Nucleus accumbens (tissue), 56 donors: ENCODE measurements at regions not wholly inside any gene's neighbourhood (a gene's known extent, or its start where the extent isn't known, plus 50 kb on each side); places are given as distances from the start of the nearest gene placed in this dataset.

Source experiments
- DNase-seq, 56 donors: peaks; one replicate each; lab custom pipeline; 2025; lab: John Stamatoyannopoulos, UW

DNA sequence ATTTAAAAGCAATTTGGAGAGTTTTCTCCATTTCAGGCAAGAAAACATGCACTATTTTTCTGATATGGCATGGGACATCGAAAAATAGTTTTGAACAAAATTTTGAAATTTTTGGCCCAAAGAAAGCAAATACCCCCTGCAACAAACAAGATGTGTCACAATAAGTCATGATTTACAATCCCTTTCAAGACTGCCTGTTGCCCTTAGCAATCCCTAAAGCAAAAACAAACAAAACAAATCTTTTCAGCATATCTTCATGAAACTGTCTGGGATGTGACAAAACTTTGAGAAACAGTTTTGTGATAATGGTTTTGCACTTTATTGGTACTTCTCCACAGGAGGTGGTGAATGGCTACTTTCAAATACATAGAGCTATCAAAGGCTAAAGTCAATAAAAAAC lies 1888.7 kb upstream of the PIK3C3 start:
- no peak for DNase-seq

DNA sequence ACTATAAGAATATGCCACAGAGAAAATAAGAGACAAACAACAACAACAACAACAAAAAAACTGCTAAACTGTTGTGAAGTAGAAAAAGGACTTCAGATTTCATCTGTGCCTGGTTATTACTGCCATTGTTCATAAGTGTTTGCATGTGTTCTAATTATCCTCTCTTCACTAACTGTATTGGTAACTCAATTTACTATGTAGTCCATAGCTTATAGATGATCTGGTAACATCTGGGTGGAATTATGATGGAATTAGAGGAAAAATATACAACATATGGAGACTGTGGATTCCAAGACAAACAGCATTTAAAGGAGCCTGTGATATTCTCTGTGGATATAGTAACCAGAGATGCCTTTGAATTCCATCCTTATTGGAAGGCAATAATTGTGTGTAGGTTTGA lies 1891.5 kb upstream of the PIK3C3 start:
- no peak for DNase-seq

DNA sequence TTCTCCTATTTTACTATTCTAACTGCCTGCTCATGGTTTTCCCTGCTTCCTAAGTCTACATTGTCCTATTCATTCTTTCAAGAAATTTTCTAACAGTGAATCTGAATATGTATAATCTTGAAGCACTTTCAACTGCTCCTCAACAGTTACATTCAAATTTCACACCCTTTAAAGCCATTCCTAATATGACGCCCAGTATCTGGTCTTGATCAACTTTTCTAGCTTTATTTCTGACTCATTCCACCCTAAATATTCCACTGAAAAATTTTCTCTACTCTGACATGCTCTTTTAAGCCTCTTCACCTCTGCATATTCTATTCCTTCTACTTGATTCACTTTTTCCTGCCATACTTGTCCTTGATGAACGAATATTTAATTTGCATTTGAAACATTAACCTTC lies 1893.9 kb upstream of the PIK3C3 start:
- DNase-seq, result no peak

DNA sequence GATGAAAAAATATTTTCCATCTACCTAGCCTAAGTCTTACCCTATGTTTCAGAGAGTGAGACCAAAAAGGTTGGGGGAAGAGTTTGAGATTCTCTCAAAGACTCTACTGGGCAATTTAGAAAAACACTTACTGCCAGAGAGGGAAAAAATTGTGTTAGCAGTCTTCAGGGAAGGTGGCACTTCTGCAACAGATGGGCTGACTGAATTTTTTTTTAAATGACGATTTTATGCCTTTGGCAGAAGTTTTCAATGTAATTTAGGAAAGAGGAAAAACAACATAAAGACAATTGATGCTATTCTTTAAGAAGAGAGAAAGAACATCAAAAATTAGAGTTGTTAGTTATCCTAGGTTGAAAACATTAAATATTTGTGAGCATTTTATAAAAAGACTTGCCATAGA lies 1894.5 kb upstream of the PIK3C3 start:
- no peak for DNase-seq

DNA sequence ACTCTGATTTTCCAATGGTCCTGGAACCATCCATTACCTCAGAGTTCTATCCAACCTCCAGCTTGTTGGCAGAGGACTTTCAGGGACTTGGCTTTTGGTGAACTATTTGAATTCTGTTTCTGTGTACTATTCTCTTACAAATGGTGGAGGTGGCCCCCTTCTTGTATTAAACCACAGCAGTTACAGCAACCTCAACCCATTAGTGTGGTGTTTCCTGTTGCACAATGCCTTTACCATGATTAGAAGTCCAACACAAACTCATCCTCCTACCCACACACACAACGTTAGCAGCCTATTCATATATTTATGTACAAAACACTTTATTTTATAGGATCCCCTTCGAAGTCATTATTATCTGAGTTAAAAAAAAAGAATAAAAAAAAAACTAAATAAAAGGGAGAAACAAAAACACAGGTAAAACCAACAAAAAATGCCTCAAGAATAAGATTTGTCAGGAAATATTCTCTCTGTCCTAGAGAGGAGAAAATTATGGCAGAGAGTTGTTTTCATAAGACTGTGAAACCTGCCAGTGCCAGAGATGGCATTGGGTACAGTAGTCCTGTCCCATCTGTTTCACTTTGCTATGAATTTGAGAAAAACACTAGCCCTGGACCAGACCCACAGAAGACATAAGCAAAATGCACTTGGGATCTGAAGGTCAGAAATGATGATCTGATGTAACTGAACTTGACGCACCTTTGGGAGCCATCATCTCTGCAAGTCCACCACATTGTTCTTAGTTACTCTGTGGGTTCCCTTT lies 1896.0 kb upstream of the PIK3C3 start:
- no peak for DNase-seq

DNA sequence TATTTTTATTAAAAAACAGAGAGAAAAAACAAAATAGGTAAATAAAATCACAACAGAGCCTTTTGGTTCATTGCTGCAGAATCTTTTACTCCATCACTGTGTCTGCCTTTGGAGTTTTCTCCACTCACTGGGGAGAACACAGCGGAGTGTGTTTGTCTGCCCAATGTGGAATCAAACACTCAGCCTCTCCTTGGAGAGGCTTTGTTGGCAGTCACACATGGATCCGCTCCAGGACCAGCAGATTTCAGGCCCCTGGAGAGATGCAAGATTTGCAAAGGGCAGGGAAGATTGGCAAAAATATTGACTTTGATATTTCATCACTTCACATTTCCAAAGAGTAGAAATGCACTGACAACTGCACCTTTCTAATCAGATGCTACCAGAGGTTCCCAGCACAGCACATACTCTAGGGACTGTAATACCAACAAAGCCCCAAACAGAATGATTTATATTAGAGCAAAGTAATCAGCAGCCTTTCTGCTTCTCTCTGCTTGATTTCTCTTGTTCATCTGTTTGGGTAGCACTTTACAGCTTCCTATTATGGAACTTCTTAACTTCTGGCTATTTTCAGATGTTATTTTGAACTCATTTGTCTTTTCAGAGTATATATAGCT lies 1898.8 kb upstream of the PIK3C3 start:
- peak in 1 of 56 donors; percentile 7 for DNase-seq

DNA sequence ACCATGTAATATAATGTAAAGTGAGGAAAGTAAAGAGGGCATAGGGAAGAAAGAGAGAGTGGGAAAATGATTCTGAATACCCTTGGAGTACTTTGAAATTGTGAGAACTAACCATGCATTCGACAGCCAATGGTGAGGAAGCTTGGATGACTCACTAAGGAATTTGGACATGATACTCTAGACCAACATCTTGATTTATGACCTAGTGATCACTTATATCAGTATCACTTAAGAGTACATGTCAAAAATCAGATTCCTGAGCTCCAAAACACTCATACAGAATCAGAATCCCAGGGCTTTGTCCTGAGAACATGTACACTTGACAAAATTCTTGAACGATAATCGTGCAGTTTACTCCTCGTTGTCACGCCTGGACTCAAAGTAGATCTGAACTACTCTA lies 1899.8 kb upstream of the PIK3C3 start:
- DNase-seq, result no peak

DNA sequence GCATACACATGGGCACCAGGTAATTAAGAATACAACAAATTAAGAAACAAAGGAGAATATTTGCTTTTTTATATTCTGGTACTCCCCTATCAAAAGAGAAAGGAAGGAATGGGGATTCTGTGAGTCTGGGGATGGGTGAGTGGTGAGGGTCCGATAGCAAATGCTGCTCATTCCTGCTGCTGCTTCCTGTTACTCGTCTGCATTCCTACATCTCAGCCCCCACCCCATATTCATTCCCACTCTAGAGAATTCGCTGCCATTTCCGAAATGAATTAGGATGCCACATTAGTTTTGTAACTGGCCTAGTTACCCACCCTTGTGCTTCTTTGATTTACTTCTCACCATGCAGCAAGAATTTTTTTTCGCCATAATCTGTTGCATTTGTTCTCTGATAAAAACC lies 1905.3 kb upstream of the PIK3C3 start:
- no peak for DNase-seq

DNA sequence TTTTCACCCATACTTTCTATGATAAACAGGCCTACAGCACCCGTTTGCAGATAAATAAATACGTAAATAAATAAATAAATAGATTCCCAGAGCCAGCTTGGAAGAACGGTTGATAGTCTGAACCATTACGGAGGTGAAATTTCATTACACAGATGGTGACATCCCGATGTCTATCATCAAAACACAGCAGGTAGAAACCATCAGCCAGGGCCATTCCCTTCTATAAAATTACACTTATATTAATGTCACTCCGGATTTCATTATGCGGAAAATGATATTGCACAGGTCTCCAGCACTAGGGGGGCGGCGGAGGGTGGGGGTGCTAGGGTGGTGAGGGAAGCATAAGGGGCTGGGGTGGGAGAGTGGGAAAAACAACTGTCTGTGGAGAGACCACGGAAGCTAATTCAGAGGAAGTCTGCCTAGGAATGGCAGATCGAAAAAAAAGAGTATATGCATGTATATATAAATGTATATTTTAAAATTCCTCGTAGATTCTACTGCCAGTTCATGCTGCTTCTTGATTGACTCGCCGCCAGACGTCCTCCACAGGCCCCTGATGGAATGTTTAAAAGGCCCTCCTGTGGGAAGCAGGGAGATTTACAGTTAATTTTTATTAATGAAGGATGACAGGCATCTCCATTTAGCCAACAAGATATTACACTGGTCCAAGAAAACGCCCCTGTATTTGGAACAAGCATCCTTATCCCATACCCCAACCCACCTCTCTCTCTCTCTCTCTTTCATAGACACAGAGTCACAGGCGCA lies 1906.0 kb upstream of the PIK3C3 start:
- no peak for DNase-seq

DNA sequence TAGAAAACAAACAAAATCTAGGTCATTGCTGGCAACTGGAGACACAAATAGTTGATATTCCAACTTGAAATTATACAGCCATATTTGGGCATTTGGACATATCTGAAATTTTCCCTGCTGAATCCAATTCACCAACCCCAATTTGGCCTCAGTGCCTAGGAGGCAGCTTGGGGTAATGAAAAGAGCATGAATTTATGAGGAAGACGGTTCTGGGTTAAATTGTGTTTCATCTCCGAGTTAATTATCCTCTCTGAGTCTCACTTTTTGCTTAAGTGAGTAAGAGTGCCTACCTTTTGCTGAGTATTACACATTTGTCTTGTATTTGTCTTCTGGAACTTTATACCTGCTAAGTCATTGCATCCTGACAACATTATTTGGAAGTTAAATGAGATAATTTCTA lies 1906.8 kb upstream of the PIK3C3 start:
- DNase-seq, result no peak

DNA sequence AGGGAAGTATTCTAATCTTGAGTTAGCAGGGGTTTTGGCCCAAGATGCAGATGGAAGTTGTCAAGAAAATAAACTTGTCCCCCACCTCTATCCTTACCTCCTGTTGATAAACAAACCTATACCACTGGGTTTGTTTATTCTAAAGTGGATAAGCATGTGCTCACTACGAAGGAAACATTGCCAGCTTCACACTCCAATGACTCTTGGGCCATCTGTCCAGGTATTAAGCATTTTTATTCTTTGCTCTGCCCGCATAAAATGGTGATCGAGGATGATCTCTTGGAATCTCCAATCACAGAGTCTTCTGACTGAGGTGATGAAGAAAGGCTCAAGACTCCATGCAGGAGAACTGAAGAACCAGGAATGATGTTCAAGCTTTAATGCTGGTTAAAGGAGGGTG lies 1908.4 kb upstream of the PIK3C3 start:
- no peak for DNase-seq

DNA sequence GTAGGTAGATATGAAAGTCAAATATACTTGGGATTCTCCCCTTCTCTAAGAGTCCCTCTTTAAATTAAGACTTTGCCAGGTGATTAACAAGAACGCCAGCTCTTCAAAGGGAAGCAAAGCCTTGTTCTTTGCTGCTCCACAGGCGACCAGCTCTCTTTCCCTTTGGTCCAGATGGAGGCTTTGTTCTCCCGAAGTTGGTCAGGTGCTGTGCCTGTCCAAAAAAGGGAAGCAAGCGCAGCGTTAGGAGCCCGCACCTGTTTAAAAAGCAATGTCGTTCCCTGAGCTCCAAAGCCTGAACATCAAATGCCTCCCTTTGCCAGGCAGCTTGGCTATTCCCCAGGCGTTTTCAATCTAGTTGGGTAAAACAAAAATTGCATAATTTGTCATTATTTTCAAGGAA lies 1913.1 kb upstream of the PIK3C3 start:
- no peak for DNase-seq

DNA sequence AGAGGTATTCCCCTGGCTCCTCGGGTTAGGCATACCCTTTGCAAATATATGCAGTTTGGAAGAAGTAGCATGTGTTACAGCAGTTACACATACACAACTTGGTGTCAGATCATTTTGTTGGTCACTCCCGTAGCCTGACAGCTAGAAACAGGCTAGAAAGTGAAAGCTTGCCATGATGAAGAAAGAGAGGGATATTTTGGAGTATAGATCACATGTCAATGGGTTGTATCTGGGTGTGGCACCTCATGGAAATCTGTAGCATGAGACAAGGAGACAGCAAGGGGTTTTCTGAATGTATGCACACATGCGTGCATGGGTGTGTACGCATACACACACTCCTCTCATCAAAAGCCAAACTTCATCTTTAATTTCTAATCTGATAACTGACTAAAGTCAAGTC lies 1914.5 kb upstream of the PIK3C3 start:
- DNase-seq, result no peak

DNA sequence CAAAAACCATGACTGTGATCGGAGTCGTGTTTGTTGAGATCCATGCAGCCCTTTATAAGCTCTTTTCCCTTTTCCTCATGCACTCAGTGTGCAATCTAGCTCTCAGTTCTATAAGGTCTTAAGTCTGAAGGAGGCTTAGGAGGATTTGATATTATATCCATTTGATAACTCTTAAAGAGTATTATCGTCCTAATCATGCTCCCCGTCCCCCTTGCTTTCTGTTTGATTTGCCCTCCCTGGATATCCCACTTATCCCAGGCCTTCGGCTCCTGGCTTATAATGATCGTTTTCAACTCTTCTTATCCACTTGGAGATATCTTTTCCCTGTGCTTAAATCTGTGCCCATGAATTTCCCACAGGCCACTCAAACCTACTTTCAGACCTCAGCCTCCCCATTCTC lies 1917.7 kb upstream of the PIK3C3 start:
- no peak for DNase-seq

DNA sequence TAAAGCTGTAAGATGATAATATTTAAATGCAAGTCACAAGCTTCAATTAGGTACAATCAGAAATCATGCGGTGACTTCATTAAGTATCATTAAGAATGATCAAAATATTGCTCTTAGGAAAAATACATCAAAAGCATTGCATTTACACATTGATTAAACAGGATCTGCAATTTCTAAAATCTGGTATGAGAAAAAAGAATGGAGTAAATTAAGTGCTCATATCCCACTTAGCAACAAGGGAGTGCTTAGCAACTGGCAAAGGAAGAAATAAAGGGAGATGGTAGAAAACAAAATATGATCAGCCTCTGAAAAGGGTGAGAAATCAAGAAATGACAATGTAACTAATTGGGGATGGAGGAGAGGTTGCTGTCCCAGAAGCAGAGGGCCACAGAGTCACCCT lies 1918.2 kb upstream of the PIK3C3 start:
- no peak for DNase-seq

DNA sequence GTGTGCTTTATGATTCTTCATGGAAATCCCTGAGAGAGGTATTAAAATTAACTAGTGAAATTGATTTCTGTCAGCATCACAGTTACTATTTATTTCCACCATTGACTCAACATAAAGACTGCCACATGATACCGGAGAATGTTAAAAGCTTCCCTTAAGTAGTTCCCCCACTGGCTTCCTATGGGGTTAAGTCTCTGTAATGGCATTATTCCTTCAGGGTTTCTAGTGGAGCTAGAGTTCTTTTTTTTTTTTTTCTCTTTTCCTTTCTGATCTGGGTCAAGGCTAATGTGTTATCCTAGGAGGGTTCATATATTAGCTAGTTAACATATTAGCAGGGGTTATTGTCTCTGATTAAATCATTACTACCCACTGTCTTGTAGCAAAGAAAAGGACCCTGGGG lies 1919.1 kb upstream of the PIK3C3 start:
- DNase-seq, result no peak

DNA sequence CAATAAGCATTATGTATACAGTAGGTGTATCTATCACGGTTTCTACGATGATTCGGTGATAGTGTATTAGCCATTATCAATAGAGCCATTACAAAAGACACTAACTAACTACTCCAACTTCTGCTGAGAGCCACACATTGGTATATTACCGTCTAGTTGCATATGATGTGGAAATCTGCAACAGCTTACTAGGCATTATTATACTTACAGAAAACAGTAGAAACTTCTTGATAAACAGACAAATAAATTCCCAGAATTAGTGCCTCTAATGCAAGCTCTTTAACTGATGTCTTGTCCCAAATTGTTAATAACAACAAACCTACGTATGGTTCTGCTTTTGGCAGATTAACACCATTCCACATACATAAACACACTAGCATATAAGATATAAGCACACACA lies 1923.0 kb upstream of the PIK3C3 start:
- DNase-seq, result no peak

DNA sequence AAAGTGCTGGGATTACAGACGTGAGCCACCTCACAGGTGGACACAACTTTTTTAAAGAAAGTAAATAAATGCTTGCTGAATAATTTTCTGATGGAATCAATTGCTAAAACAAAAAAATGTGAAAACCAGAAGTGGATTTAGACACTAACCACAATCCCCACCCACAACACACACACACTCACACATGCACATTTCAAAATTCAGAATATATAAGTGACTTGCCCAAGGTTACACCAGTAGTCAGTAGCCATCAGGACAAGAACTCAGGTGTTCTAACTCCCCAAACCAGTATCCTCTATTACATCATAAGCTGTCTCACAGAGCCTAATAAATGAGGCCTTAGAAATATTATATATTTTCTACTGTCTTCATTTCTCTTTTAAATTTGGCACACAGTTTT lies 1923.6 kb upstream of the PIK3C3 start:
- no peak for DNase-seq

DNA sequence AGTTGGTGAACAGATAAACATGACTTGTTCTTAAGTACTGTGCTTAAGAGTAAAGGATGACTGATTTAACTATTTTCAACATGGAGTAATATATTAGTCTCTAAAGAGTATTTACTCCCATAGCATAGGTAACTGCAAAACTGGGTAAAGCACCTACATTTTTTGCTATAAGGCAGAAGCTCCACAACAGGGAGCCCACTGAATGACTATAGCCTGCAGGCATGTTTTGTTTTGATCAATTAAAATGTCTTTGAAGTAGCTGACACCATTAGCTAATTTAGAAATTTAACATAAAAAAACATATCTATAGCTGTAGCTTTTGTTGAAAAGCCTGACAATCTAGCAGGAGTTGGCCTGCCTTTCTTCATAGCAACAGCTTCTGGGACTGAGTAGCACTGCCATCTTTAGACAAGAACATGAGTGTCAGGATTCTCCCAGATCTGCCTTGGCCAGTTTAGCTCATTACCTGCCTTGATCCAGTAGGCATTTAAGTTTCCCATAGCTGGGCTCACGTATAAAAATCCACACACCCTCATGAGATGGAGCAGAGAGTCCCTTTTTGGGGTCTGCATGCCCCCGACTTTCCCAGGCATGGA lies 1935.1 kb upstream of the PIK3C3 start:
- DNase-seq, result no peak

DNA sequence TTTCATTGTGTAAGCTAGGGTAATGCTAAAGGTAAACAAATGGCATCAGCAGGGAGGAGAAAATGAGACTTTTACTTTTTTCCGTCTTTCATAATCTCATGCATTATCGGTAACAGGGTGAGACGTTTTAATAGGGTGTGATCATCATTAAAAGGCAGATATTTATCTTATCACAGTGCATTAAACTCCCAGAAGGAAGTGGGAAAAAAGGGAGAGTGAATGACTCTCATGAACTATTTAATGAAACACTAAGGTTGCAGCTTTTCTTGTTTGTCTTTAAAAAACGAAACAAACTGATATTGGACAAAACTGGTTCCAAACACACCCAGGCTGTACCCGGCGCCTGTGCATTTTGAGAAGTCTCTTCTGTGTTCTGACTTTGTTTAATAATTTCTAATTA lies 1936.8 kb upstream of the PIK3C3 start:
- no peak for DNase-seq

DNA sequence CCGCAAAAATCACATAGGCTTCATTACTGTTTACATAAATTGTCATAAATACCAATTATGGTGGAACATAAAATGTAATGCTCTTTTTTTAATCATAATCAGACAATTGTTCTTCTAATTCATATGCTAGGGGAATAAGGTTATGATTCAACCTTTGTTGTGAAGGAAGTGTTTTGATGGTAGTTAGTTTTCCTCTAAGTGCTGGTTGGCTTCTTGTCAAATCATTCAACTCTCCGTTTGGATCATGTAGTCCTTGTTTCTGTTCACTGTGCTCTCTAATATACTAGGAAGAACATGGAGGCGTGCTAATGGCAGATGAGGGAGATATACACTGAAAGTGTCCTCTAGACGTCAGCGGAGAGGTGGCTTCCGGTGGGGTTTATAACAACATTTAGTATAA lies 1938.0 kb upstream of the PIK3C3 start:
- DNase-seq, result no peak

DNA sequence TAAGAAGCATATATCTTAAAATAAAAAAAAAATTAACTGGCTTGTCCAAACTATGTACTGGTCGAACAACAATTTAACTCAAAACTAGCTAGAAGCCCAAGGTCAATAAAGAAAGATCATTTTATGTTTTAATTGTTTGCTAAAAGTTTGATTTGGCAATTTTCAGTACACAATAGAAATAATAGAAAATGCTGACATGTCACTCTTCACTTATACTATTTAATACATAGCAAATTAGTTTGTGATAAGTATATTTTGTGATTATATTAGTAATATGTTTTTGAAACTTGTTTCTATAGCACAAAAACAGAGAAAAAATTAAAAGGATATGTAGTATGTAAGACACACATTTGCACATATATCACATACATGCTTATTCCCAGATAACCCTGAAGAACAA lies 1938.6 kb upstream of the PIK3C3 start:
- DNase-seq, result no peak
